CD14-positive monocyte (primary cell): ENCODE measurements at regions not wholly inside any gene's neighbourhood (a gene's known extent, or its start where the extent isn't known, plus 50 kb on each side); places are given as distances from the start of the nearest gene placed in this dataset.

Experiments
- DNase-seq, 3 donors: peaks; one replicate each; pipeline ENCODE4 v3.0.0-alpha.2; 2011 to 2022
- H2AFZ ChIP-seq: 2 replicates; pipeline ENCODE4 v1.6.0; 2012; ENCODE audit warnings: mild to moderate bottlenecking, low read depth, low read length, inconsistent platforms; ENCODE audit not compliant: insufficient read depth, poor library complexity, severe bottlenecking
- H3K27ac ChIP-seq, 2 donors: 1 replicate in 1 of 2; 2 replicates in 1 of 2; pipeline ENCODE4 v1.5.1; 2012 to 2013; ENCODE audit warnings: low read length in 2 of 2, control low read depth in 1 of 2, inconsistent platforms in 1 of 2, low read depth in 1 of 2, mild to moderate bottlenecking in 1 of 2
- H3K27me3 ChIP-seq, 2 donors: one replicate each; pipeline versions ENCODE4 v1.6.0 to v1.6.1; 2011 to 2013; ENCODE audit warnings: low read length in 2 of 2; ENCODE audit not compliant: control insufficient read depth in 2 of 2, insufficient read depth in 2 of 2
- H3K36me3 ChIP-seq, 2 donors: replicated peaks in 1 of 2; 1 replicate in 1 of 2; 2 replicates in 1 of 2; pipeline versions ENCODE4 v1.5.1 to v1.6.1; 2012 to 2013; ENCODE audit warnings: low read length in 2 of 2, control low read depth in 1 of 2, inconsistent platforms in 1 of 2, mild to moderate bottlenecking in 1 of 2; ENCODE audit not compliant: insufficient read depth in 2 of 2, control insufficient read depth in 1 of 2
- H3K4me1 ChIP-seq, 2 donors: 1 replicate in 1 of 2; 2 replicates in 1 of 2; pipeline versions ENCODE4 v1.5.1 to v1.6.1; 2012 to 2013; ENCODE audit warnings: low read length in 2 of 2, control low read depth in 1 of 2, inconsistent platforms in 1 of 2, mild to moderate bottlenecking in 1 of 2, moderate library complexity in 1 of 2; ENCODE audit not compliant: insufficient read depth in 2 of 2, control insufficient read depth in 1 of 2
- H3K4me2 ChIP-seq: replicated peaks from 2 replicates; pipeline ENCODE3; 2012; ENCODE audit warnings: low read length, moderate library complexity, mild to moderate bottlenecking; ENCODE audit not compliant: poor library complexity, severe bottlenecking; ENCODE audit errors: extremely low read depth
- H3K4me3 ChIP-seq, 3 experiments: fragments of 200-600 bp in 1 of 3; sonication (generic) in 1 of 3; replicated peaks in 1 of 3; 1 replicate in 2 of 3; 2 replicates in 1 of 3; pipeline ENCODE4 v1.5.1; 2011 to 2013; ENCODE audit warnings: low read length in 3 of 3, mild to moderate bottlenecking in 3 of 3, control low read depth in 2 of 3, low read depth in 2 of 3, inconsistent platforms in 1 of 3, moderate library complexity in 1 of 3
- H3K79me2 ChIP-seq: 2 replicates; pipeline ENCODE4 v1.6.0; 2012; ENCODE audit warnings: mild to moderate bottlenecking, control low read depth, inconsistent platforms, low read length, moderate library complexity; ENCODE audit not compliant: insufficient read depth
- H3K9ac ChIP-seq: 2 replicates; pipeline ENCODE4 v1.6.0; 2017; ENCODE audit warnings: low read length, mild to moderate bottlenecking; ENCODE audit not compliant: insufficient read depth, poor library complexity, severe bottlenecking
- H3K9me3 ChIP-seq, 2 donors: replicated peaks in 1 of 2; 1 replicate in 1 of 2; 2 replicates in 1 of 2; pipeline versions ENCODE4 v1.5.1 to v1.6.1; 2012 to 2013; ENCODE audit warnings: low read length in 2 of 2, control low read depth in 1 of 2; ENCODE audit not compliant: control insufficient read depth in 1 of 2, insufficient read depth in 1 of 2
- H4K20me1 ChIP-seq: 2 replicates; pipeline ENCODE4 v1.6.0; 2012; ENCODE audit warnings: mild to moderate bottlenecking, low read length, control low read depth, moderate library complexity; ENCODE audit not compliant: insufficient read depth
- H3K27ac Mint-ChIP-seq, 7 donors: one replicate each; pipeline ENCODE4 v1.8.0; 2020; ENCODE audit warnings: mild to moderate bottlenecking in 7 of 7, mixed read lengths in 7 of 7, moderate library complexity in 6 of 7, inconsistent platforms in 2 of 7
- H3K27me3 Mint-ChIP-seq, 3 donors: one replicate each; pipeline ENCODE4 v1.8.0; 2021 to 2022; ENCODE audit warnings: low read depth in 3 of 3, mild to moderate bottlenecking in 3 of 3, mixed read lengths in 3 of 3, moderate library complexity in 3 of 3, inconsistent platforms in 1 of 3
- H3K36me3 Mint-ChIP-seq, 2 donors: one replicate each; pipeline ENCODE4 v1.8.0; 2020; ENCODE audit warnings: mixed read lengths in 2 of 2, inconsistent platforms in 1 of 2, mild to moderate bottlenecking in 1 of 2
- H3K4me1 Mint-ChIP-seq: one replicate; pipeline ENCODE4 v1.8.0; 2020; ENCODE audit warnings: mild to moderate bottlenecking, mixed read lengths
- H3K4me3 Mint-ChIP-seq, 2 donors: one replicate each; pipeline ENCODE4 v1.8.0; 2020; ENCODE audit warnings: mild to moderate bottlenecking in 2 of 2, mixed read lengths in 2 of 2, moderate library complexity in 1 of 2
- H3K9me3 Mint-ChIP-seq, 7 donors: one replicate each; pipeline ENCODE4 v1.8.0; 2020 to 2022; ENCODE audit warnings: mixed read lengths in 7 of 7, mild to moderate bottlenecking in 6 of 7, moderate library complexity in 6 of 7, inconsistent platforms in 2 of 7
- CTCF ChIP-seq: fragments of 200-600 bp; IDR thresholded peaks from one replicate; pipeline ENCODE4 v1.8.0; 2022; ENCODE audit warnings: antibody characterized with exemption, mild to moderate bottlenecking
- WGBS: methylation state at CpG from one replicate; pipeline ENCODE4 v1.1.5; 2013; ENCODE audit warnings: missing lambda C conversion rate; ENCODE audit not compliant: insufficient coverage; 5-methylcytosine and 5-hydroxymethylcytosine counted together
- intact Hi-C, 2 donors: fragments of 100-400 bp; cut with micrococcal nuclease; formaldehyde crosslinking; loops; one replicate each; pipeline versions ENCODE4 v1.15.0 to v1.15.1; 2023

- H3K36me3 Mint-ChIP-seq = no peaks in the 10 kb centered on the region
- intact Hi-C loops = no loop called here
- peaks cover 5 to 12% (median 11%) of the 10 kb centered on the region in 3 donors for H3K27me3 Mint-ChIP-seq
- Histone ChIP-seq H3K4me3 (no peak overlapping the region), H4K20me1 (no peaks in the 10 kb centered on the region), H3K36me3 (no peaks in the 10 kb centered on the region), H3K4me1 (no peaks in the 10 kb centered on the region), H3K4me2 (no peak overlapping the region), H3K27me3 (no peaks in the 10 kb centered on the region), H3K9ac (no peak overlapping the region), H3K9me3 (no peaks in the 10 kb centered on the region), H3K79me2 (no peaks in the 10 kb centered on the region), H3K27ac (no peak overlapping the region), H2AFZ (no peak overlapping the region)
- no peak overlapping the region for H3K4me3 Mint-ChIP-seq
- DNase-seq = no peak
- no peaks in the 10 kb centered on the region for H3K9me3 Mint-ChIP-seq
- 62% methylated on average over 3 of the region's 3 CpGs for WGBS
- no peaks in the 10 kb centered on the region for H3K4me1 Mint-ChIP-seq
- no peak overlapping the region for H3K27ac Mint-ChIP-seq
- no peak for TF ChIP-seq CTCF
Observed at GRCh38 chr1:37174341-37174740, 140.0 kb upstream of the GRIK3 start.

- Histone ChIP-seq H3K9me3 (no peaks in the 10 kb centered on the region), H3K79me2 (no peaks in the 10 kb centered on the region), H2AFZ (no peak overlapping the region), H3K9ac (no peak overlapping the region), H3K4me3 (no peak overlapping the region), H3K27me3 (no peaks in the 10 kb centered on the region), H3K4me2 (no peak overlapping the region), H3K27ac (no peak overlapping the region), H4K20me1 (no peaks in the 10 kb centered on the region), H3K4me1 (no peaks in the 10 kb centered on the region), H3K36me3 (no peaks in the 10 kb centered on the region)
- Mint-ChIP-seq H3K4me3 (no peak overlapping the region), H3K9me3 (no peaks in the 10 kb centered on the region), H3K27me3 (peaks cover 5 to 12% (median 11%) of the 10 kb centered on the region in 3 donors), H3K27ac (no peak overlapping the region), H3K36me3 (no peaks in the 10 kb centered on the region), H3K4me1 (no peaks in the 10 kb centered on the region)
- no peak for TF ChIP-seq CTCF
- intact Hi-C loops = no loop called here
- no peak for DNase-seq
- 29% methylated on average over 1 of the region's 2 CpGs for WGBS
Observed at GRCh38 chr1:37174876-37175275, 140.6 kb upstream of the GRIK3 start.
